ENCODE measurements at regions not wholly inside any gene's neighbourhood (a gene's known extent, or its start where the extent isn't known, plus 50 kb on each side); places are given as distances from the start of the nearest gene placed in this dataset.
"Not testable (repeated sequence)": the region's sequence is repeated elsewhere in the genome, so short reads cannot be mapped to it uniquely, and the experiment has no call there.

- DNase-seq (ENCODE audit: low read depth), result peak; percentile 39
Observed at GRCh38 chr12:74119811-74120362, 417.7 kb upstream of the ATXN7L3B start.

- DNase-seq (ENCODE audit: low read depth), result no peak
Observed at GRCh38 chr12:74120644-74121043, 417.0 kb upstream of the ATXN7L3B start.

- peak; percentile 7 for DNase-seq (ENCODE audit: low read depth)
Observed at GRCh38 chr12:74129702-74130101, 407.9 kb upstream of the ATXN7L3B start.

- DNase-seq (ENCODE audit: low read depth), result no peak
Observed at GRCh38 chr12:74144396-74144795, 393.2 kb upstream of the ATXN7L3B start.

- DNase-seq (ENCODE audit: low read depth), result no peak
Observed at GRCh38 chr12:74145328-74145727, 392.3 kb upstream of the ATXN7L3B start.

- no peak for DNase-seq (ENCODE audit: low read depth)
Observed at GRCh38 chr12:74148849-74149248, 388.8 kb upstream of the ATXN7L3B start.

GRCh38 chr12:74152370-74152769 is 385.3 kb upstream of the ATXN7L3B start:
- DNase-seq (ENCODE audit: low read depth), result no peak

- no peak for DNase-seq (ENCODE audit: low read depth)
Observed at GRCh38 chr12:74166096-74166495, 371.5 kb upstream of the ATXN7L3B start.

- no peak for DNase-seq (ENCODE audit: low read depth)
Observed at GRCh38 chr12:74169607-74170006, 368.0 kb upstream of the ATXN7L3B start.

- no peak for DNase-seq (ENCODE audit: low read depth)
Observed at GRCh38 chr12:74170645-74171477, 366.8 kb upstream of the ATXN7L3B start.

- DNase-seq (ENCODE audit: low read depth), result no peak
Observed at GRCh38 chr12:74171478-74171909, 366.1 kb upstream of the ATXN7L3B start.

- not testable (repeated sequence) for DNase-seq (ENCODE audit: low read depth)
Observed at GRCh38 chr12:74174961-74175360, 362.7 kb upstream of the ATXN7L3B start.

- DNase-seq (ENCODE audit: low read depth), result no peak
Observed at GRCh38 chr12:74185360-74185759, 352.3 kb upstream of the ATXN7L3B start.

GRCh38 chr12:74193191-74193590 is 344.4 kb upstream of the ATXN7L3B start:
- DNase-seq (ENCODE audit: low read depth), result no peak

- no peak for DNase-seq (ENCODE audit: low read depth)
Observed at GRCh38 chr12:74204236-74204635, 333.4 kb upstream of the ATXN7L3B start.

GRCh38 chr12:74227846-74228545 is 309.6 kb upstream of the ATXN7L3B start:
- no peak for DNase-seq (ENCODE audit: low read depth)

GRCh38 chr12:74229671-74230070 is 308.0 kb upstream of the ATXN7L3B start:
- DNase-seq (ENCODE audit: low read depth), result no peak

- no peak for DNase-seq (ENCODE audit: low read depth)
Observed at GRCh38 chr12:74235342-74235741, 302.3 kb upstream of the ATXN7L3B start.

- peak; percentile 71 for DNase-seq (ENCODE audit: low read depth)
Observed at GRCh38 chr12:74241341-74241740, 296.3 kb upstream of the ATXN7L3B start.

- no peak for DNase-seq (ENCODE audit: low read depth)
Observed at GRCh38 chr12:74242088-74242487, 295.5 kb upstream of the ATXN7L3B start.

GRCh38 chr12:74245458-74245857 is 292.2 kb upstream of the ATXN7L3B start:
- DNase-seq (ENCODE audit: low read depth), result no peak

GRCh38 chr12:74250891-74251290 is 286.7 kb upstream of the ATXN7L3B start:
- no peak for DNase-seq (ENCODE audit: low read depth)

- not testable (repeated sequence) for DNase-seq (ENCODE audit: low read depth)
Observed at GRCh38 chr12:74253826-74254225, 283.8 kb upstream of the ATXN7L3B start.

Data from renal cortical epithelial cell (primary cell).